22Rv1 (cell line): ENCODE measurements at regions not wholly inside any gene's neighbourhood (a gene's known extent, or its start where the extent isn't known, plus 50 kb on each side); places are given as distances from the start of the nearest gene placed in this dataset.

ENCODE experiments used
- H3K27ac ChIP-seq: fragments of 450-650 bp; 2 replicates; pipeline ENCODE4 v1.5.1; 2017
- CTCF ChIP-seq: fragments of 450-650 bp; IDR thresholded peaks from 2 replicates; pipeline ENCODE4 v1.5.1; 2017; ENCODE audit warnings: mild to moderate bottlenecking
- ZFX ChIP-seq: fragments of 450-650 bp; IDR thresholded peaks from 2 replicates; pipeline ENCODE4 v1.6.1; 2017; ENCODE audit warnings: antibody characterized with exemption, borderline replicate concordance

GRCh38 chr3:159724627-159725026, 264.0 kb upstream of the IL12A start:
- no peak for TF ChIP-seq CTCF
- no peak for TF ChIP-seq ZFX
- H3K27ac ChIP-seq, result no peak overlapping the region

GRCh38 chr3:159726231-159726964, 262.2 kb upstream of the IL12A start:
- H3K27ac ChIP-seq, result no peak overlapping the region
- TF ChIP-seq ZFX, result no peak
- TF ChIP-seq CTCF, result no peak

GRCh38 chr3:159727506-159727905, 261.1 kb upstream of the IL12A start:
- no peak overlapping the region for H3K27ac ChIP-seq
- no peak for TF ChIP-seq ZFX
- no peak for TF ChIP-seq CTCF

- H3K27ac ChIP-seq, result no peak overlapping the region
- TF ChIP-seq ZFX (no peak), CTCF (no peak)
These were observed 257.4 kb upstream of the IL12A start for GRCh38 chr3:159731254-159731653.

- TF ChIP-seq ZFX, result no peak
- no peak for TF ChIP-seq CTCF
- H3K27ac ChIP-seq, result no peak overlapping the region
These were observed 256.2 kb upstream of the IL12A start for GRCh38 chr3:159732172-159733111.

GRCh38 chr3:159733194-159733860, 255.3 kb upstream of the IL12A start:
- no peak overlapping the region for H3K27ac ChIP-seq
- no peak for TF ChIP-seq CTCF
- no peak for TF ChIP-seq ZFX
